ENCODE measurements at regions not wholly inside any gene's neighbourhood (a gene's known extent, or its start where the extent isn't known, plus 50 kb on each side); places are given as distances from the start of the nearest gene placed in this dataset.

- no peak for TF ChIP-seq POLR2AphosphoS5 (IDR thresholded peaks at IDR 0.05)
- TF ChIP-seq, protein P1, sequence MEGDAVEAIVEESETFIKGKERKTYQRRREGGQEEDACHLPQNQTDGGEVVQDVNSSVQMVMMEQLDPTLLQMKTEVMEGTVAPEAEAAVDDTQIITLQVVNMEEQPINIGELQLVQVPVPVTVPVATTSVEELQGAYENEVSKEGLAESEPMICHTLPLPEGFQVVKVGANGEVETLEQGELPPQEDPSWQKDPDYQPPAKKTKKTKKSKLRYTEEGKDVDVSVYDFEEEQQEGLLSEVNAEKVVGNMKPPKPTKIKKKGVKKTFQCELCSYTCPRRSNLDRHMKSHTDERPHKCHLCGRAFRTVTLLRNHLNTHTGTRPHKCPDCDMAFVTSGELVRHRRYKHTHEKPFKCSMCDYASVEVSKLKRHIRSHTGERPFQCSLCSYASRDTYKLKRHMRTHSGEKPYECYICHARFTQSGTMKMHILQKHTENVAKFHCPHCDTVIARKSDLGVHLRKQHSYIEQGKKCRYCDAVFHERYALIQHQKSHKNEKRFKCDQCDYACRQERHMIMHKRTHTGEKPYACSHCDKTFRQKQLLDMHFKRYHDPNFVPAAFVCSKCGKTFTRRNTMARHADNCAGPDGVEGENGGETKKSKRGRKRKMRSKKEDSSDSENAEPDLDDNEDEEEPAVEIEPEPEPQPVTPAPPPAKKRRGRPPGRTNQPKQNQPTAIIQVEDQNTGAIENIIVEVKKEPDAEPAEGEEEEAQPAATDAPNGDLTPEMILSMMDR (IDR thresholded peaks at IDR 0.05 in 8 of 11, conservative IDR thresholded peaks at IDR 0.05 in 3 of 11) = no peak
- no peak for TF ChIP-seq POLR2A (IDR thresholded peaks at IDR 0.05)
- Histone ChIP-seq H3K27me3 (replicated peaks in 1 of 7) (no peaks in the 10 kb centered on the region), H3K4me1 (no peaks in the 10 kb centered on the region), H3K4me3 (no peak overlapping the region), H3K9me3 (peaks cover 5 to 41% (median 33%) of the 10 kb centered on the region in 8 donors), H3K36me3 (no peaks in the 10 kb centered on the region), H3K27ac (no peak overlapping the region)
- intact Hi-C loops (cut with DNase I; ENCODE audit: low total_unique reads) = no loop called here
- WGBS, 5 donors = 79 to 86% (median 86%) methylated on average over 3 of the region's 3 CpGs
- no peak for DNase-seq
These were observed 63.0 kb upstream of the CDK20 start for GRCh38 chr9:88037285-88037845.

GRCh38 chr9:88034964-88035363 lies 60.6 kb upstream of the CDK20 start:
- TF ChIP-seq, protein P1 (IDR thresholded peaks at IDR 0.05 in 8 of 11, conservative IDR thresholded peaks at IDR 0.05 in 3 of 11) = no peak
- TF ChIP-seq POLR2AphosphoS5 (IDR thresholded peaks at IDR 0.05) = no peak
- no peak for TF ChIP-seq POLR2A (IDR thresholded peaks at IDR 0.05)
- no peak overlapping the region for H3K4me3 ChIP-seq
- no peaks in the 10 kb centered on the region for H3K4me1 ChIP-seq
- H3K27me3 ChIP-seq (replicated peaks in 1 of 7) = no peaks in the 10 kb centered on the region
- no peak for DNase-seq
- intact Hi-C loops (cut with DNase I; ENCODE audit: low total_unique reads) = no loop called here
- H3K27ac ChIP-seq = no peak overlapping the region
- H3K36me3 ChIP-seq = no peaks in the 10 kb centered on the region
- WGBS, 5 donors = 95 to 97% (median 95%) methylated on average over 4 of the region's 4 CpGs
- peaks cover 5 to 41% (median 33%) of the 10 kb centered on the region in 8 donors for H3K9me3 ChIP-seq

DNA sequence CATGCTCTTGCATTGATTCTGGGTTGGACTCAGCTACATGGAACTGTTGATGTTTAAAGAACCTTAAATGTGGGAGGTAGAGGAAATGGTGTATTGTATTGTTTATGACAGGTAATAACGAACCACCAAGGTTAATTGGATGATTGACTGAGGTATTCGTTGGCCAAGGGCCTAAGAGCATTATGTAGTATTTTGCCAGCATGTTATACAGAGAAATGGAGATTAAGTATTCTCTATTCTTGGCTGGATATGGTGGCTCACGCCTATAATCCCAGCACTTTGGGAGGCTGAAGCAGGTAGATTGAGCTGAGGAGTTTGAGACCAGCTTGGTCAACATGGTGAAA lies 59.0 kb upstream of the CDK20 start:
- peaks cover 5 to 30% (median 25%) of the 10 kb centered on the region in 8 donors for H3K9me3 ChIP-seq
- no peak for DNase-seq
- intact Hi-C loops (cut with DNase I; ENCODE audit: low total_unique reads) = no loop called here
- H3K36me3 ChIP-seq = no peaks in the 10 kb centered on the region
- H3K4me3 ChIP-seq = no peak overlapping the region
- no peaks in the 10 kb centered on the region for H3K27me3 ChIP-seq (replicated peaks in 1 of 7)
- TF ChIP-seq POLR2AphosphoS5 (IDR thresholded peaks at IDR 0.05) = no peak
- TF ChIP-seq POLR2A (IDR thresholded peaks at IDR 0.05) = no peak
- TF ChIP-seq, protein P1 (IDR thresholded peaks at IDR 0.05 in 8 of 11, conservative IDR thresholded peaks at IDR 0.05 in 3 of 11) = no peak
- 61 to 84% (median 69%) methylated on average over 3 of the region's 3 CpGs for WGBS, 5 donors
- H3K4me1 ChIP-seq = no peaks in the 10 kb centered on the region
- H3K27ac ChIP-seq = no peak overlapping the region

DNA sequence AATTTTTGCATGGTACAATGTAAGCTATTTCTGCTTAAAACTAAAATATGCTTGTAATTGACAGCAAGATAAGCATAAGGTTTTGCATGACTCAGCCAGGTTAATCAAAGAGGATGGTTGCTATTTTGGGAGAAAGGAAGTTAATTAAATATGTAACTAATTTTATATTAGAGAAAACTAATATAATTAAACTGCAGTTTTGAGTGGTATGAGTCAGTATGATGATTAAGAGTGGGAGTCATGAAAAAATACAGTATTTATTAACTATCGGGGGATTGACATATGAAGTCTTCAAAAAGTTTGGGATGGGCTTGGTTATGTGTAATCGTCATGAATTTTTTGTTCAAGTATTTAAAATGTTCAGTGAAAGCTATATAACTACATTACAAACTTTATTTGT lies 54.0 kb upstream of the CDK20 start:
- Histone ChIP-seq H3K9me3 (no peaks in the 10 kb centered on the region), H3K36me3 (no peaks in the 10 kb centered on the region), H3K4me1 (no peaks in the 10 kb centered on the region), H3K27me3 (replicated peaks in 1 of 7) (no peaks in the 10 kb centered on the region), H3K4me3 (no peak overlapping the region), H3K27ac (no peak overlapping the region)
- intact Hi-C loops (cut with DNase I; ENCODE audit: low total_unique reads) = no loop called here
- TF ChIP-seq, protein P1 (IDR thresholded peaks at IDR 0.05 in 8 of 11, conservative IDR thresholded peaks at IDR 0.05 in 3 of 11) = no peak
- no peak for TF ChIP-seq POLR2AphosphoS5 (IDR thresholded peaks at IDR 0.05)
- TF ChIP-seq POLR2A (IDR thresholded peaks at IDR 0.05) = no peak
- no peak for DNase-seq
- 86 to 97% (median 92%) methylated on average over 2 of the region's 2 CpGs for WGBS, 5 donors
